ENCODE measurements at regions not wholly inside any gene's neighbourhood (a gene's known extent, or its start where the extent isn't known, plus 50 kb on each side); places are given as distances from the start of the nearest gene placed in this dataset.

DNA sequence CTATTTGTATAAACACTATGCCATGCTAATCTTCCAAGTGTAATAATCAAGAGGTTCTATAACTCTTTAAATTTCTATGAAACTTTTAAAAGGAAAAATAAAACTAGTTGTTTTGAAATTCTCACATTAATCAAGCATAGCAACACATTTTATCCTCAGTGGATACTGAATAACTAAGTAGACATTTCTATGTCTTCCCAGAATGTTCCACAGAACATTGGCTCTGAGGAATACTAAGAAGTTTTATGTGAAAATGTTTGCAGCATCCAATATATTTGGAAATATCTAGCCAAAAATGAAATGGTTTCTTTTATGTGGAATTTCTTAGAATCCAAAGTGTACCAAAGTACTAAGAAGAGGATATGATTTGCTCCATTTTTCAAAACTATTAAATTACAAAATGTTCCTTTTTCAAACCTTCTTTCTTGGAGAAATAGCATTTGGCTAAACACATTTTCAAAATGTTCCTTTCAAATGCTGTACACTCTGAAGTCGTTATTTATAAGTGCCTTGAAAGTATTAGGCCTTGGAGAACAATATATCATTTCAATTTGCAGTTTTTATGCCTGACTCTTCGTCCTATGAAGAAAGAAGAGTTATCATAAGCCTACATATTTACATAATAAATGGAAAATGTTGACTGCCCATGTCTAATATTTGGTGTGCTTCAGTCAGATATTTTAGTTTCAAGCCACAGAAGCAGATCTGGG, 175.6 kb upstream of the COX7C start:
- POLR2A ChIA-PET (ENCODE audit: partially characterized antibody), result no interaction called here

More for the DNA sequence above, 175.6 kb upstream of the COX7C start:
- FAIRE-seq (no peak), DNase-seq (ENCODE audit: low read depth in 1 of 2, low spot score in 2 of 2) (no peak)
- Histone ChIP-seq H4K8ac (ENCODE audit: extremely low read depth, insufficient read depth, low read length) (no peak overlapping the region), H2AK5ac (ENCODE audit: low read depth, low read length) (no peak overlapping the region), H3K79me1 (ENCODE audit: low read depth, low read length) (no peaks in the 10 kb centered on the region), H3K4me3 (ENCODE audit: extremely low read depth in 1 of 4, insufficient read depth in 2 of 4, low read depth in 3 of 4, low read length in 4 of 4) (no peak overlapping the region), H3K23me2 (ENCODE audit: low read depth, low read length) (no peaks in the 10 kb centered on the region), H3K23ac (ENCODE audit: insufficient read length) (no peak overlapping the region), H2BK12ac (ENCODE audit: low read depth, low read length) (no peak overlapping the region), H3K27me3 (replicated peaks in 1 of 4; ENCODE audit: control insufficient read depth in 3 of 4, extremely low read depth in 1 of 4, insufficient read depth in 3 of 4, low read length in 3 of 4) (no peaks in the 10 kb centered on the region), H3K36me3 (ENCODE audit: control insufficient read depth in 2 of 4, insufficient read depth in 4 of 4, low read length in 3 of 4) (no peaks in the 10 kb centered on the region), H3K4ac (replicated peaks; ENCODE audit: insufficient read length, low read depth, low read length) (no peak overlapping the region), H2BK20ac (ENCODE audit: low read length) (no peak overlapping the region), H3K4me2 (ENCODE audit: insufficient read depth in 1 of 2, low read depth in 2 of 2, low read length in 2 of 2) (no peak overlapping the region), H3K14ac (ENCODE audit: insufficient read length) (no peak overlapping the region), H2BK5ac (ENCODE audit: low read depth, low read length) (no peak overlapping the region), H4K91ac (replicated peaks; ENCODE audit: insufficient read length, low read length) (no peak overlapping the region), H3K4me1 (replicated peaks in 1 of 4; ENCODE audit: control insufficient read depth in 3 of 4, insufficient read depth in 4 of 4, low read length in 3 of 4) (no peaks in the 10 kb centered on the region), H3K9ac (replicated peaks in 1 of 4; ENCODE audit: extremely low read depth in 1 of 4, low read depth in 3 of 4, low read length in 3 of 4) (no peak overlapping the region), H3K18ac (ENCODE audit: extremely low read depth, low read length) (no peak overlapping the region), H3K9me3 (ENCODE audit: insufficient read depth in 2 of 2, low read depth in 1 of 2, low read length in 1 of 2) (no peaks in the 10 kb centered on the region), H2BK120ac (replicated peaks; ENCODE audit: low read depth, low read length) (no peak overlapping the region), H3K79me2 (ENCODE audit: control insufficient read depth in 1 of 2, insufficient read depth in 2 of 2, low read length in 2 of 2) (no peaks in the 10 kb centered on the region), H4K20me1 (replicated peaks in 1 of 2; ENCODE audit: control insufficient read depth in 1 of 2, insufficient read depth in 2 of 2, low read length in 2 of 2) (no peaks in the 10 kb centered on the region), H2BK15ac (ENCODE audit: low read length) (no peak overlapping the region), H3K56ac (replicated peaks; ENCODE audit: insufficient read length, low read depth, low read length) (no peak overlapping the region), H4K5ac (ENCODE audit: insufficient read length, low read depth, low read length) (no peak overlapping the region), H3K27ac (ENCODE audit: low read depth, low read length) (no peak overlapping the region), H2AFZ (ENCODE audit: low read length) (no peak overlapping the region)
- WGBS, 2 experiments (ENCODE audit: extremely low coverage in 1 of 2, insufficient coverage in 1 of 2, insufficient read length in 1 of 2, insufficient replicate concordance in 2 of 2, low coverage in 1 of 2, low lambda C conversion rate in 2 of 2, missing lambda C conversion rate in 1 of 2), result 88% methylated on average over 2 of the region's 2 CpGs; no CpG with 5 or more reads in 1 of the 2 experiments
- no peak for TF ChIP-seq SP1 (IDR thresholded peaks at IDR 0.05; ENCODE audit: low read depth, low read length)
- no peak for TF ChIP-seq KDM4A (IDR thresholded peaks at IDR 0.05; ENCODE audit: low read depth, low read length, severe bottlenecking)
- TF ChIP-seq FOSL1 (IDR thresholded peaks at IDR 0.05; ENCODE audit: insufficient read depth, low read depth, low read length), result no peak
- no peak for TF ChIP-seq CREB1 (IDR thresholded peaks at IDR 0.05)
- TF ChIP-seq CBX8 (IDR thresholded peaks at IDR 0.05; ENCODE audit: borderline replicate concordance, low read depth, low read length), result no peak
- CTCF ChIA-PET (ENCODE audit: partially characterized antibody), result interaction anchor here (0.8 to 1.6 kb wide), 2 partner anchors 21 to 125 kb away, joined by 3 to 8 read pairs; no protein-coding TSS in a partner anchor

Measured in H1 (cell line).